VCaP (cell line): ENCODE measurements at regions not wholly inside any gene's neighbourhood (a gene's known extent, or its start where the extent isn't known, plus 50 kb on each side); places are given as distances from the start of the nearest gene placed in this dataset.

Experiments used
- H3K27ac ChIP-seq: fragments of 450-650 bp; 2 replicates; pipeline ENCODE4 v1.5.1; 2017
- TF ChIP-seq, protein P1 (sequence below): fragments of 450-650 bp; conservative IDR thresholded peaks from 2 replicates; pipeline ENCODE4 v1.5.1; 2017; ENCODE audit warnings: mild to moderate bottlenecking, moderate library complexity

DNA sequence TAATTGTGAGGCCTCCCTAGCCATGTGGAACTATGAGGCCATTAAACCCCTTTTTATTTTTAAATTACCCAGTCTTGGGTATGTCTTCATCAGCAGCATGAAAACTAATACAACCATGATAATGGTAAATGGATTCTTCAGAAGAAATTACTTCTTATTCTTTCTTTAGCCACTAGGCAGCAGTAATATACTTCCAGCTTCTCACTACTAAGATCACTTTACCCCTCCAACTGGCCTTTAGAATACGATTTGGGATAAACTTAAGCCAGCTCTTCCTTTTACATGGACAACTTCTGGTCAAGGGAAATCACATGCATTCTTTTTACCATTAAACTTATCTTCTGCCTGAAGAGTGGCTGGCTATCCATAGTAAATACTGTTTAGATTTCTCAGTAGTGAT lies 355.4 kb downstream of the MAN2A1 start:
- H3K27ac ChIP-seq, result no peak overlapping the region
- TF ChIP-seq, protein P1, sequence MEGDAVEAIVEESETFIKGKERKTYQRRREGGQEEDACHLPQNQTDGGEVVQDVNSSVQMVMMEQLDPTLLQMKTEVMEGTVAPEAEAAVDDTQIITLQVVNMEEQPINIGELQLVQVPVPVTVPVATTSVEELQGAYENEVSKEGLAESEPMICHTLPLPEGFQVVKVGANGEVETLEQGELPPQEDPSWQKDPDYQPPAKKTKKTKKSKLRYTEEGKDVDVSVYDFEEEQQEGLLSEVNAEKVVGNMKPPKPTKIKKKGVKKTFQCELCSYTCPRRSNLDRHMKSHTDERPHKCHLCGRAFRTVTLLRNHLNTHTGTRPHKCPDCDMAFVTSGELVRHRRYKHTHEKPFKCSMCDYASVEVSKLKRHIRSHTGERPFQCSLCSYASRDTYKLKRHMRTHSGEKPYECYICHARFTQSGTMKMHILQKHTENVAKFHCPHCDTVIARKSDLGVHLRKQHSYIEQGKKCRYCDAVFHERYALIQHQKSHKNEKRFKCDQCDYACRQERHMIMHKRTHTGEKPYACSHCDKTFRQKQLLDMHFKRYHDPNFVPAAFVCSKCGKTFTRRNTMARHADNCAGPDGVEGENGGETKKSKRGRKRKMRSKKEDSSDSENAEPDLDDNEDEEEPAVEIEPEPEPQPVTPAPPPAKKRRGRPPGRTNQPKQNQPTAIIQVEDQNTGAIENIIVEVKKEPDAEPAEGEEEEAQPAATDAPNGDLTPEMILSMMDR, result peak; percentile 65

DNA sequence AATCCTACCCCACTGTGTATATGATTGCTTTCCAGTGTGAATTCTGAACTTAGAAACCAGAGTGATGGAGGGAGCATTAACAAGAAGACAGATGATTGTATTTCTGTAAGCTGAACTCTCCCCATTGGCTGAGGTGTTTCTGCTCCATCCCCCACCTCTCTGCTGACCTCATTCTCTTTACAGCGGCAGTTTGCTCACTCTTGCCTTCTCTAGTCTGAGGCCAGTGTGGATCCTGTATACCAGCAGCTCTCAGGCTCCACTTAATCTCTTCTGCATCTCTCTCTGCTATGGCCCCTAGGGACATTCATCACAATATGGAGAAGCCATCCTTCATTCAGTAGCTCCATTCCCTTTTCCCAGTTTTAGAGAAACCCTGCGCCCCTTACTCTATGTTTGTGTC lies 358.8 kb downstream of the MAN2A1 start:
- TF ChIP-seq, protein P1, result no peak
- no peak overlapping the region for H3K27ac ChIP-seq

DNA sequence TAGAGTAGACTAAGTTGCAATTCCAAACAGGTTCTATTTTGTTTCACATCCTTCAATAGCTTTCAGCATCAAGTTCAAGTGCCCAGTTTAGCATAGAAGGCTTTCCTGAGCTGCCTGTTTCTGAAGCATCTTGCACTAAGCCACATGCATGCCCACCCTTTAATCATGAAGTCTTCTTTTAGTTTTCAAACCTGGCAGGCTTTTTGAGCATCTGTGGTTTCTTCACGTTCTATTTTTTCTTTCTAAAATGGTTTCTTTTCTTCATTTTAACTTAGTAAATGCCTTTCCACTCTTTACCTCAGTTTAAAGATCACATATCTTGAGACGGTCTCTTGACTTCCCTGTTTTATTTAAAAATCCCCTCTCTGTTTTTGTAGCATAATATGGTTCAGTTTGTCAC lies 360.1 kb downstream of the MAN2A1 start:
- no peak overlapping the region for H3K27ac ChIP-seq
- TF ChIP-seq, protein P1, result no peak

DNA sequence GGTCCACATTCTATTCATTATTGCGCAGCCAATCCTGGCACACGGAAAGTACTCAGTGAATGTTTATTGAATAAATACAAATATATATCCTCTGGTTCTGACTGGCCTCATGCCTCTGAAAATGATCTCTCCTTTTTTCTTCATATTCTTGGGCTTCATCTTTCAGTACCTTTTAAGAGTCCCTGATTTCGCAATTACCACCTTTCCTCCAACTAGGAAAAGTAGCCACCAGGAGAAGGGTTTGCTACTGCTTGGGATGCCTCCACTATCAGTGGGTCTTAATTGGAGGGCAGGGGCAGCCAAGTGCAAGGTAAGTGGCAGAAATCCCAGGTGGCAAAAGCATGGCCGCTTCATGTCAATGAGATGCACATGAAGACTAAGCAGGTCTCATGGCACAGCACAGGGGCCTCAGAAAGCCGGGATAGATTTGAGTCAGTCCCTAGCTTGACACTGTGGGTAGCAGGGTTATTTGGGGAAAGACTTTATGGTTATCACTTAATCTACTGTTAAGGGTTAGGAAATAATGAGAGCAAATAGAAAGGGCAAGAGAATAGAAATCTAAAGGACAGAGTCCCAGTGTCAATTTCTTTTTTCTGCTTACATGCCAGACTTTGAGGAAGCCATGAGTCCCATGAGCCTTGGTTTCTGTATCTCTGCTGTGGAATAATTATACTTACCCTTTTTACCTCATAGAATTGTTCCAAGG lies 361.1 kb downstream of the MAN2A1 start:
- TF ChIP-seq, protein P1, result no peak
- no peak overlapping the region for H3K27ac ChIP-seq

DNA sequence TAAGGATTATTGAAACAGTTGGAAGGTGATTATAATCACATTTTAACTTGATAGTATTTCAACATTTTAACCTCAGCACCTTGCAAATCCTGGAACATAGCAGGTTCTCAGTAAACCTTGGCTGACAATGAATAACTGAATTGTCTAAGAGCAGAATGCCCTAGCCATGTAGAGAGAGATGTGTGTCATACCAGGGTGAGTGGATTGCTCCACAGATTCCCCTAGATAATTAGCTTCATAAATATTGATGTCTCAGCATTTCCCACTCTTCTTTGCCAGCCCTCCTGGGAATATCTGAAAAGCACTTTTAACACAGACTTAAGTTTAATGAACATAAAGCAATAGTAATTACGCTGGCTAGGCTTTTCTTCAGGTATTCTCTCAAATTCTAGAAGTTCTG lies 363.5 kb downstream of the MAN2A1 start:
- no peak overlapping the region for H3K27ac ChIP-seq
- TF ChIP-seq, protein P1, result no peak

DNA sequence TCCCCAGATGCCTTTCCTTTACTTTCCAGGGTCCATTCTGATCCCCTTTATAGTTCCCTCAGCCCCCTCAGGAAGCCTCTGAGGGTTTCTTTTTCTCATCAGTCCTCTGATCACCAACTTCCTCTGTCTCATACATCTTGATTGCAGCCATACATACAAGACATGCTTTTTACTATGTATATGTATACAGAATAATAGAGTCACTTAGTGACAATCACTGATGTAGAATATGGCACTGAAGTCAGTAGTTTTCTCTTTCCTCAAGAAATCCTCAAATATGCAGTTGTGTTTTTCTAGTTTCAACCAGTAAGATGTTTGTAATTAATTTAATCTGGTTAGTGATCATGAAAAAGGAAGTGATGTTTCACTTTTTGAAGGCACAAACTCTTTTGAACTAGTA lies 364.1 kb downstream of the MAN2A1 start:
- TF ChIP-seq, protein P1, result no peak
- H3K27ac ChIP-seq, result no peak overlapping the region

DNA sequence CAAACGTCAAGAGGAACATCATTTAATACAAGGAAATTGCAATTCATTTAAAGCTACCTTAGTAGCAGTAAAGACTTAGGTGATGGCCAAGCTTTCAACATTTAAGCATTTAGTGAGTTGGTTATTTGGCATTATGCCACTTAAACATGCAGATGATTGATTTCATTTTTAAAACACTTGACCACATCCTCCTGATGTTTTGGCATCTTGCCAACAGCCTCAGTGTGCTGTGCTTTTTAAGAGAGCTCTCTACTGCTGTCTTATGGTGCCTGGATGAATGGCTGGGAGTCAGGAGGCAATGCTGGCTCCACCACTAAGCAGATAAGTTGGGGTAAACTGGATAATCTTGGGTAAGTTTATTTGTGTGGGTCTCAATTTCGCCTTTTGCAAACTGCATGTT lies 364.5 kb downstream of the MAN2A1 start:
- no peak overlapping the region for H3K27ac ChIP-seq
- TF ChIP-seq, protein P1, result no peak; the same call in 1 of the 2 replicates
